GM12878 (cell line): ENCODE measurements at regions not wholly inside any gene's neighbourhood (a gene's known extent, or its start where the extent isn't known, plus 50 kb on each side); places are given as distances from the start of the nearest gene placed in this dataset.

ENCODE experiments used
- ETV6 ChIP-seq, 2 experiments: fragments of 450-650 bp in 1 of 2; IDR thresholded peaks in 1 of 2; conservative IDR thresholded peaks in 1 of 2; 2 replicates each; pipeline ENCODE4 v1.6.1; 2014; ENCODE audit warnings: antibody characterized with exemption in 1 of 2, borderline replicate concordance in 1 of 2, low read depth in 1 of 2, mild to moderate bottlenecking in 1 of 2, moderate library complexity in 1 of 2
- EZH2 ChIP-seq: IDR thresholded peaks from 2 replicates; pipeline ENCODE4 v1.6.1; 2012; ENCODE audit warnings: low read depth, mild to moderate bottlenecking, control low read depth, inconsistent platforms, low read length, borderline replicate concordance; ENCODE audit not compliant: control insufficient read depth
- HDAC6 ChIP-seq: fragments of 200-600 bp; sonication (generic); IDR thresholded peaks from one replicate; pipeline ENCODE4 v1.8.0; 2017; ENCODE audit warnings: antibody characterized with exemption; ENCODE audit not compliant: unreplicated experiment
- POLR2AphosphoS5 ChIP-seq: IDR thresholded peaks from 2 replicates; pipeline ENCODE4 v1.6.1; 2011; ENCODE audit warnings: mild to moderate bottlenecking, low read length, inconsistent platforms
- ZBED1 ChIP-seq: IDR thresholded peaks from 2 replicates; pipeline ENCODE4 v1.6.1; 2016; ENCODE audit warnings: borderline replicate concordance
- TF ChIP-seq, protein P1 (sequence below), 3 experiments: IDR thresholded peaks in 2 of 3; conservative IDR thresholded peaks in 1 of 3; 2 replicates each; pipeline ENCODE4 v1.5.1; 2011; ENCODE audit warnings: low read depth in 3 of 3, low read length in 3 of 3, mild to moderate bottlenecking in 3 of 3, control low read depth in 2 of 3, moderate library complexity in 2 of 3, inconsistent platforms in 1 of 3, mixed read lengths in 1 of 3; ENCODE audit not compliant: control insufficient read depth in 2 of 3, insufficient read depth in 1 of 3; ENCODE audit errors: extremely low read depth in 1 of 3

DNA sequence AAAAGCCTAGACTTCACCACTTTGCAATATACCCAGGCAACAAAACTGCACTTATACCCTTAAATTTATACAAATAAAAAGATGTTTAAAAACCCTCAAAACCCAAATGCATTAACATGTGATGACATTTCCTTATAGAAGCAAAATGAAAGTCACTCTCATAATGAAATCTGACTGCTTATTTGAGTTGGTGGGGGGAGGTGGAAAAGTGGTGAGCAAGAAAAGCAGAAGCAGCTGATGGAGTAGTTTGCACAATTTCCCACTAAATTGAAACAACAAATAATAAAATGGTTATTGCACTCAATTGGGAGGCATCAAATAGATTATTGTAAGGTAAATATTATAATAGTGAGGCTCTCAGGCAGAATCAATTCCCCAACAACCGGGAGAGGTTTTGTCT lies 54.0 kb upstream of the GADL1 start:
- no peak for TF ChIP-seq POLR2AphosphoS5
- TF ChIP-seq, protein P1, sequence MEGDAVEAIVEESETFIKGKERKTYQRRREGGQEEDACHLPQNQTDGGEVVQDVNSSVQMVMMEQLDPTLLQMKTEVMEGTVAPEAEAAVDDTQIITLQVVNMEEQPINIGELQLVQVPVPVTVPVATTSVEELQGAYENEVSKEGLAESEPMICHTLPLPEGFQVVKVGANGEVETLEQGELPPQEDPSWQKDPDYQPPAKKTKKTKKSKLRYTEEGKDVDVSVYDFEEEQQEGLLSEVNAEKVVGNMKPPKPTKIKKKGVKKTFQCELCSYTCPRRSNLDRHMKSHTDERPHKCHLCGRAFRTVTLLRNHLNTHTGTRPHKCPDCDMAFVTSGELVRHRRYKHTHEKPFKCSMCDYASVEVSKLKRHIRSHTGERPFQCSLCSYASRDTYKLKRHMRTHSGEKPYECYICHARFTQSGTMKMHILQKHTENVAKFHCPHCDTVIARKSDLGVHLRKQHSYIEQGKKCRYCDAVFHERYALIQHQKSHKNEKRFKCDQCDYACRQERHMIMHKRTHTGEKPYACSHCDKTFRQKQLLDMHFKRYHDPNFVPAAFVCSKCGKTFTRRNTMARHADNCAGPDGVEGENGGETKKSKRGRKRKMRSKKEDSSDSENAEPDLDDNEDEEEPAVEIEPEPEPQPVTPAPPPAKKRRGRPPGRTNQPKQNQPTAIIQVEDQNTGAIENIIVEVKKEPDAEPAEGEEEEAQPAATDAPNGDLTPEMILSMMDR (IDR thresholded peaks at IDR 0.05 in 2 of 3, conservative IDR thresholded peaks at IDR 0.05 in 1 of 3; ENCODE audit: control insufficient read depth in 2 of 3, extremely low read depth in 1 of 3, insufficient read depth in 1 of 3, low read depth in 3 of 3, low read length in 3 of 3) = no peak
- no peak for TF ChIP-seq EZH2
- TF ChIP-seq ZBED1 = no peak
- no peak for TF ChIP-seq ETV6 (conservative IDR thresholded peaks at IDR 0.05 in 1 of 2, IDR thresholded peaks at IDR 0.05 in 1 of 2; ENCODE audit: borderline replicate concordance in 1 of 2, low read depth in 1 of 2)
- no peak for TF ChIP-seq HDAC6
